C4-2B (cell line): ENCODE measurements at regions not wholly inside any gene's neighbourhood (a gene's known extent, or its start where the extent isn't known, plus 50 kb on each side); places are given as distances from the start of the nearest gene placed in this dataset.

Experiments
- ZFX ChIP-seq: fragments of 450-650 bp; IDR thresholded peaks from 2 replicates; pipeline ENCODE4 v1.6.1; 2017
- TF ChIP-seq, protein P1 (sequence below): fragments of 450-650 bp; conservative IDR thresholded peaks from 2 replicates; pipeline ENCODE4 v1.5.1; 2017; ENCODE audit warnings: mild to moderate bottlenecking

DNA sequence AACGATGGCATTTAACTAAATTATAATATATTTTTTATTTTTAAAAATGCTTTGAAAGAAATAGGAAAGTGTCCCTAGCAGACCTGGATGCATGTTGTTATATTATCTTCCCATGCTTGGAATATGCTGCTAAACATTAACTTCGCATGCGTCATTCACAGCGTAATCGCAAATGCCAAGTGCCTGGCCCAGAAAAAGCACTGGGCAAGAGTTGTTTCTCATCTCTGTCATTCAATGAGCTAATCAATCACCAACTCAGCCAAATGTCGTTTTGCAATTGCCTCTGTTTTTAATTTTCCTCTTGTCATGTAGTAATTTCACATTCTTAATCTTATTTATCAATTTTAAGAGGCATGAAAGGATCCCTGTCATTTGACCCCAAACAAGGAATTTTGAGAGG, 1421.9 kb downstream of the BRD1 start:
- TF ChIP-seq, protein P1, sequence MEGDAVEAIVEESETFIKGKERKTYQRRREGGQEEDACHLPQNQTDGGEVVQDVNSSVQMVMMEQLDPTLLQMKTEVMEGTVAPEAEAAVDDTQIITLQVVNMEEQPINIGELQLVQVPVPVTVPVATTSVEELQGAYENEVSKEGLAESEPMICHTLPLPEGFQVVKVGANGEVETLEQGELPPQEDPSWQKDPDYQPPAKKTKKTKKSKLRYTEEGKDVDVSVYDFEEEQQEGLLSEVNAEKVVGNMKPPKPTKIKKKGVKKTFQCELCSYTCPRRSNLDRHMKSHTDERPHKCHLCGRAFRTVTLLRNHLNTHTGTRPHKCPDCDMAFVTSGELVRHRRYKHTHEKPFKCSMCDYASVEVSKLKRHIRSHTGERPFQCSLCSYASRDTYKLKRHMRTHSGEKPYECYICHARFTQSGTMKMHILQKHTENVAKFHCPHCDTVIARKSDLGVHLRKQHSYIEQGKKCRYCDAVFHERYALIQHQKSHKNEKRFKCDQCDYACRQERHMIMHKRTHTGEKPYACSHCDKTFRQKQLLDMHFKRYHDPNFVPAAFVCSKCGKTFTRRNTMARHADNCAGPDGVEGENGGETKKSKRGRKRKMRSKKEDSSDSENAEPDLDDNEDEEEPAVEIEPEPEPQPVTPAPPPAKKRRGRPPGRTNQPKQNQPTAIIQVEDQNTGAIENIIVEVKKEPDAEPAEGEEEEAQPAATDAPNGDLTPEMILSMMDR: no peak
- no peak for TF ChIP-seq ZFX
